Hematopoietic multipotent progenitor cell treated with erythropoietin and hydrocortisone succinate and interleukin-3 and kit ligand, for 17 days (in vitro differentiated cells): ENCODE measurements at regions not wholly inside any gene's neighbourhood (a gene's known extent, or its start where the extent isn't known, plus 50 kb on each side); places are given as distances from the start of the nearest gene placed in this dataset.
"Not testable (repeated sequence)": the region's sequence is repeated elsewhere in the genome, so short reads cannot be mapped to it uniquely, and the experiment has no call there.

Experiments
- DNase-seq: peaks from one replicate; pipeline ENCODE4 v3.0.0-alpha.2; 2015; ENCODE audit warnings: low spot score

DNA sequence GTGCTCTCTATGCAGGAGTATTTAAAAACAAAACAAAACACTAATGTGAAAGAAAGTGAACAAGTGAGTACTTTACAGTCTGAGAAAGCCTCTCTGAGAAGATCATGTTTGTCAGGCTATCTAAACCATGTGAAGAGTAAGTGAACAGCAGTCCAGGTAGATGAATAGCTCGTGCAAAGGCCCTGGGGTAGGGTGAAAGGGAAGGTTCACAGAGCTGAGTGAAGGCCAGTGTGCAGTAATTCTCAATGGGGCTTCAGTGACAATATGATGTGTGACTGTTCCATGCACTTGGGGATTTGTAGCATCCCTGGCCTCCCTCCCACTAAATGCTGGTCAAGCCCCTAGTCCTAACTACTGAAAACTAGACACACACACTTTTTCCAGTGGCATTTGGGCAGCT is 488.9 kb upstream of the JARID2 start:
- no peak for DNase-seq

- no peak for DNase-seq
These were observed 488.5 kb upstream of the JARID2 start for GRCh38 chr6:14757418-14757817.

DNA sequence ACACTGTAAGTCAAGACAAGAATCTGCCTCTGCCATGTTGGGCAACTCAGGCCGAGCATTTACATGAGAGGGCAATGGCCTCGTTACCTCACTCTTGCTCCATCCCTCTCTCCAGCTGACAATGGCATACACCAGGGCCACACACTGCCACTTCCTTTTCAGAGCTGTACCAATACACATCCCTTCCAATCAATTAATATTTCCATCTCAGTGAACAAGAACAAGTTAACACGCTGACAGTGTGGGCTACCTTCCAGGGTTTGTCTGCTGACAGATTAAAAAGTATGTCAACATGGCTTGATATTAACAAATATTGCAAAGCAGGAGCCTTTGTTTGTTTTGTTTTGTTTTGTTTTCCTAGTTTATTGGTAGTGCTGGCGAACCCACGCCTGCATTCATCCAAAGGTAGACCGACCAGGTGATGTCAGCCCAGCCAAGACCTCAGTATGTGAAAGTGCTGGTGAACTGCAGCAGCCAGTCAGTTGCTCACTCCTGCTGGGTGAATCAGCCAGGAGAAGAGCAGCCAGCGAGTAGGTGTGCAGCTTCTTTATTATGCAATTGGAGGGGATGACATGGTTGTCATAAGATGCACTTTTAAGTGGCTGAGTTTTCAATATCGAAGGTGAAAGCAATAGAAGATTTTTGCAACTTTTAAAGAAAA is 487.3 kb upstream of the JARID2 start:
- DNase-seq: no peak

DNA sequence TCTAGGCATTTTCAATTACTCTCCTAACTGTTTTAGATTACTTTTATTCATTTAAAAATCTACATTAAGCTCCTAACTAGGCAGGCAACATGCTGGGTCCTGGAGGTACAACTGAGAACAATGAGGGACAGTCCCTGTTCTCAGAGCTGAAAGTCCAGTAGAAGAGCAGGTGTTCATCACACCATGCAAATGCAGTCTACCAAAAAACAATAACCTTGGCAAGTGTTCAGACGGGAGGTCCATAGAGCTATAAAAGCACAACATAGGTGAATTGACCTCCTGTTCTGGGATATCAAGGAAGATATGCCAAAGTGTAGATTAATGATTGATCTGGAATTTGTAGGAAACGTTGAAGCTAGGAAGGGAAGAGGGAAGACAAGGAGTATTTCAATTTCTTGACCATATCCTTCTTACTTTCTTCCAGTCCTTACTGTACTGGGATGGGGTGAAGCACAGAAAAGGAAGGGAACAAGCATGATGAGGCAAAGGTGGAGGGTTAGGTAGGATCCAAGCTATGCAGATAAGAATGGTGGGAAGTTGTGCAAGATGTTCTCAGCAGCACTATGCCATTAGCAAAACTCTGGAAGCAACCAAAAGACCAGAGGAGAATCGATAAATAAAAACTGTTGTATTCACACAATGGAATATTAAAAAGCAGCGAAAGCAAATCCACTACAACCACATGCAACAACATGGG is 485.7 kb upstream of the JARID2 start:
- DNase-seq: no peak

DNA sequence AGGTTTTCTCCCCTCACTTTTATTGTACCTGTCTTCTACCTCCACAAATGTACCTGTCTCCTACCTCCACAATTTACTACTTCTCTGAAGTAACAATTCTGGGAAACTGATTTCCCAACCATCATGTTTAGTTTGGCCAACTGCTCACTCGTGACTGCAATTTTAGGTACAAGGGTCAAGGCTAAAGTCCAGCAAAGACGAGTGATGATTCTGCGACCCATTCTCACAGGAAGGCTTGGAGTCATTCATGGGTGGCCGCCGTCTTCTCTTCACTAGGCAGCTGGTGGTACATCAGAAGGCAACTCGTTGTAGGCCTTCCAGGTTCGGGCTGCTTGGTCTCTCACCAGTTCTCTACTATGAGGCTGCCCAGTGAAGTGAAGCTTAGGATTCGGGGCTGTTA is 483.8 kb upstream of the JARID2 start:
- no peak for DNase-seq

- DNase-seq: peak; percentile 64
These were observed 482.7 kb upstream of the JARID2 start for GRCh38 chr6:14763139-14763538.

DNA sequence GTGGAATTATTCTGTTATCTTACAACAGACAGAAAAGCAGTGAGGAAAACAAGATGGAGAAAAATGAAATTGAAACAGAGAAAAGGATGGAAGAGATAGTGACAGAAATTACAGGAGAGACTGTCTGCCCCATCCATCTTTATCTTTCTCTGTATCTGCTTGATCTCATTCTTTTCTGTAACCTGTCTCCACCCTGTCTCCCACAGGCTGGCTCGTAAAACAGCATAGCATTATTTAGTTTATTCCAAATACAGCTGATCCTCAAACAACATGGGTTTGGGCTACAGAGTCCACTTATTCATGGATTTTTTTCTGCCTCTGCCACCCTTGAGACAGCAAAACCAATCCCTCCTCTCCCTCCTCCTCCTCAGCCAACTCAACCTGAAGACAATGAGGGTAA is 482.3 kb upstream of the JARID2 start:
- DNase-seq: no peak

GRCh38 chr6:14765106-14765505 is 480.8 kb upstream of the JARID2 start:
- DNase-seq: peak; percentile 27

DNA sequence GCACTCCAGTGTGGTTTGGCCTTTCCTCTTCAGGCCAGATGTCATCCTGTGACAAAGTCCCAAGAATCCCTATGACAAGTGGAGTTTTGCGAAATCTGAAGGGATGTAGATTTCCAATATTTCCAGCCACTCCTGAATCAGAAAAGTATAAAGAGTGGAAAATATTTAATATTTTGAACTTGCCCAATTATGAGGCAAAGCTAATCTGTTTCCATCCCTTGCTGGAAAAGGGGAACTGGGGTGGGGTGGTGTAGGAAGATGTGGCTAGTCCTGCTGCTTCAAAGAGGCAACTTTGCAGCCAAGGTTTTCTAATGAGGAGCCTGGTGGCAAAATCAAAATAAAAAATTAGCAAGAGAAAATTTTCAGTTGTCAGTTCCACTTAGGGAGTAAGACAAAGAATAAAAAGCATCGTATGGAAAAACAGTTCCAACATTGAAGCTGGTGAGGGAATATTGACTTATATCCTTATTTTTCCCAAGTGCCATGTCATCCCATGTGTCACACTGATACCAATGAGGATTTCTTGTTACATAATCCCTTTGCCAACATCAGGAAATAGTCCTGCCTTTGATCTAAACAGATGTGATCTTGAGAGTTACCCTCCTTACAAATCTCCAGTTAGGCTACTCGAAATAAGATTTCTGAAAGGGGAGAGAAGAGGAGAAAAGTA is 480.0 kb upstream of the JARID2 start:
- no peak for DNase-seq

- DNase-seq: no peak
These were observed 479.4 kb upstream of the JARID2 start for GRCh38 chr6:14766391-14766994.

GRCh38 chr6:14767226-14767625 is 478.6 kb upstream of the JARID2 start:
- peak; percentile 55 for DNase-seq

- DNase-seq: no peak
These were observed 475.8 kb upstream of the JARID2 start for GRCh38 chr6:14770040-14770439.

DNA sequence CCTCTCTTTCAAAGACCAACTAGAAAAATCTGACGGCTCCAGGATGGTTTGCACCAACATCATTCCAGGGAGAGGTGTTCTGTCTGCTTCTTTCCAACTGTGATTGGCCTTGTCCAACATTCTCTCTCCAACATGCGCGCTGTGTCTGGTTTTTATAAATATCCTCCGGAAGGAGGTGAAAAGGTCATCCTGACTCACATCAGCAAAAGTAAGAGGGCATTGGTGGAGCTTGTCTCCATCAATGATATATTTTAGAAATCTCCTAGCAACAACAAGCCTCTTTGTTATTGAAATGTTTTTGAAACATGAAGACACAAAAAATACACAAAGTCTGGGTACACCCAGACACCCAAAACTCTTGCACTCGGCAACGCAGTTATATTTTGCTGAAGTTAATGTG is 475.3 kb upstream of the JARID2 start:
- no peak for DNase-seq

DNA sequence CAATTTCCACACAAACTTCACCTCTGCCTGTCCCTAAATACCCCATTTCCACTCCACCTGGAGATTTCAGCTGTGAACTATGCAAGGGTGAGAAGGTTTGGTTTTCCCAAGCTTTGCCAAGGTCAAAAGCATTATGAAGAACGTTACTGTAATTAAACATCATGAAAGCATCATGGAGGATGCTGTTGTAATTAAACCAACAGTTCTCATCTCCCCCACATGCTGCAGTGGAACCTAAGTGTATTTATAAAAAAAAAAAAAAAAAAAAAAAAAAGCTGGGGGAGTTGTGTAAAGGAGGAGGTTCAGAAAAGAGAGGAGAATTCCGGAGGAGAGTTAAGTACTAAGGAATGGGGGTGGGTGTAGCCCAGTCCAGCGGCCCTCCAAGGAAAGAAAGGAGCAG is 474.9 kb upstream of the JARID2 start:
- no peak for DNase-seq

DNA sequence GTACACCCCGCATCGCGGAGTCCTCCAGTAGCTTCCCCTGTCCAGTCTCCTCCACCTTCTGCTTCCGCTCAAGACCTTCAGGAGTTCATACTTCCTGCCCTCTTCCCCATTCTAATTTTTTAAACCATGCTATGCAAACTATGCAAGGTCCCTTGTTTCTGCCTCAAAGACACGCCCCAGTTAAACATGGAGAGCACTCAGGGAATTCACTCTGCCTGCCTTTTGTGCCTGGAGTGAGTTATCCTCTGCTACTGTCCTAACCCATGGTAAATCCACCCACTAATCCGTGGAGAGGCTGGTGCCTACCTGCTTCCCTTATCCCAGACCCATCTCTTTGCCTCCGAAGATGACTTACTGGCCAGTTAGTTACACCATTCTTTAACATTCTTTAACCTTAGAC is 473.7 kb upstream of the JARID2 start:
- no peak for DNase-seq

- DNase-seq: peak; percentile 75
These were observed 470.3 kb upstream of the JARID2 start for GRCh38 chr6:14775528-14775927.

DNA sequence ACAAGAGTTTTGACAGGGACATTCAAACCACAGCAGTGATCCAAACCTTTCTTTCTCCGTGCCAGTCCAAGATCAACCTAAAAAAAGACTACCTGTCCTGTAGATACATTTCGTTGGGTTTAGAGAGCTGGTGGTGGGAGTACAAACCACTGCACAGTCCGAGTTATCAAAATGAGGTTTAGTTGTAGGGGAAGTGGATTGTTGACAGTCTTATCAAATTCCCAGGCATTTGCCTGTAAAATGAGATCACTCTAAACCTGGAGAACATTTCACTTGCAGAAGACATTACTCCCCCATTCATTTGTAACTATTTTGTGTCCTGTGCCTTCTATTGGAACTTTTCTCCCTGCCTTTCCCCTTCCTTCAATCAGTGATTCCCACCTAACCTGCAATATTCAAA is 469.6 kb upstream of the JARID2 start:
- peak; percentile 57 for DNase-seq

DNA sequence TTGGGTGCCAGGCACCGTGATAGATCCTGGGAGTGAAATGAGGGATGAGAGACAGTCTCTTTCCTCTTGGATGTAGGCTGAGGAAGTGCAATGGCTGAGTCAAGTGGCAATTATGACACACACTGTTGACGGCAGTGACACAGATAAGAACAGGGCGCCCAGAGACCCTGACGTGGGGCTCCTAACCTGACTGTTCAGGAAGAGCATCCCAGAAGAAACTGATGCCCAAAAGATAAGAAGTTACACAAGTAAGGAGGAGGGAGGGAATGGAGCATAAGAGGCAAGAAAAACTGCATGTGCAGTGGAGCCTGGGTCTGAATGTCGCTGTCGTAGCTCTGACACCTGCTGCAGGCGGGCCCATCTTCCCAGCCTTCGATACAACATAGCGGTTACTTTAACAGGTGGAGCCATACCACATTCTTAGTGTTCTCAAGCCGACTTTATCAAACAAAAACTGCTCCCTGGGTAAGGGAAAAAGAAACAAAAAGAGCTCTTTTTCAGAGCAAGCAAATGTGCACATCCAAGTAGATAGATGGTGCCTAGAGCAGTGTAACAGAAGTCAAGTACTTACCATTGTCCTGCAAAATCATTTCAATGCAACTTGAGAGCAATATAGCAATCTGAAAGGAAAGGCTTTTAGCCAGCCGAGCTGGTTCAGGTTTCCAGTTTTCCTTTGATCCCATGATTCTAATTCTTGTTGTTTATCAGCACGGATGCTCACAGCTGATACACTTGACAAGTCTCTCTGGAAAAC is 463.9 kb upstream of the JARID2 start:
- no peak for DNase-seq

DNA sequence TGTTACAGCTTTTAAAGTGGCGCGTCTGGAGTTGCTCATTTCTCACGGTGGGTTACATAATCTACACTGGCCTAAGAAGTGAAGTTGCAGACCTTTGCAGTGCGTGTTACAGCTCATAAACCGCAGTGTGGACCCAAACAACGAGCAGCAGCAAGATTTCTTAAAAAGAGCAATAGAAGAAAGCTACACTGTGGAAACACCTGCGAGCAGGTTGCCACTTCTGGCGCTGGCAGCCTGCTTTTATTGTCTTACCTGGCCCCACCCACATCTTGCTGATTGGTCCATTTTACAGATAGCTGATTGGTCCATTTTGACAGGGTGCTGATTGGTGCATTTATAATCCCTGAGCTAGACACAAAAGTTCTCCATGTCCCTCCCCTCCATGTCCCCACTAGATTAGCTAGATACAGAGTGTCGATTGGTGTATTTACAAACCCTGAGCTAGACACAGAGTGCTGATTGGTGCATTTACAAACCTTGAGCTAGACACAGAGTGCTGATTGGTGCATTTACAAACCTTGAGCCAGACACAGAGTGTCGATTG is 462.9 kb upstream of the JARID2 start:
- DNase-seq: not testable (repeated sequence)

DNA sequence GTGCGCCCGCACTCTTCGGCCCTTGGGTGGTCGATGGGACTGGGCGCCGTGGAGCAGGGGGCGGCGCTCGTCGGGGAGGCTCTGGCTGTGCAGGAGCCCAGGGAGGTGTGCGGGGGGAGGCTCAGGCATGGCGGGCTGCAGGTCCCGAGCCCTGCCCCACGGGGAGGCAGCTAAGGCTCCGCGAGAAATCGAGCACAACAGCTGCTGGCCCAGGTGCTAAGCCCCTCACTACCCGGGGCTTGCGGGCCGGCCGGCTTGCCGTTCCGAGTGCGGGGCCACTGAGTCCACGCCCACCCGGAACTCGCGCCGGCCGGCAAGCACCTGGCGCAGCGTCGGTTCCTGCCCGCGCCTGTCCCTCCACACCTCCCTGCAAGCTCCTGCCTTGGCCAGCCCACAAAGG is 462.3 kb upstream of the JARID2 start:
- no peak for DNase-seq

DNA sequence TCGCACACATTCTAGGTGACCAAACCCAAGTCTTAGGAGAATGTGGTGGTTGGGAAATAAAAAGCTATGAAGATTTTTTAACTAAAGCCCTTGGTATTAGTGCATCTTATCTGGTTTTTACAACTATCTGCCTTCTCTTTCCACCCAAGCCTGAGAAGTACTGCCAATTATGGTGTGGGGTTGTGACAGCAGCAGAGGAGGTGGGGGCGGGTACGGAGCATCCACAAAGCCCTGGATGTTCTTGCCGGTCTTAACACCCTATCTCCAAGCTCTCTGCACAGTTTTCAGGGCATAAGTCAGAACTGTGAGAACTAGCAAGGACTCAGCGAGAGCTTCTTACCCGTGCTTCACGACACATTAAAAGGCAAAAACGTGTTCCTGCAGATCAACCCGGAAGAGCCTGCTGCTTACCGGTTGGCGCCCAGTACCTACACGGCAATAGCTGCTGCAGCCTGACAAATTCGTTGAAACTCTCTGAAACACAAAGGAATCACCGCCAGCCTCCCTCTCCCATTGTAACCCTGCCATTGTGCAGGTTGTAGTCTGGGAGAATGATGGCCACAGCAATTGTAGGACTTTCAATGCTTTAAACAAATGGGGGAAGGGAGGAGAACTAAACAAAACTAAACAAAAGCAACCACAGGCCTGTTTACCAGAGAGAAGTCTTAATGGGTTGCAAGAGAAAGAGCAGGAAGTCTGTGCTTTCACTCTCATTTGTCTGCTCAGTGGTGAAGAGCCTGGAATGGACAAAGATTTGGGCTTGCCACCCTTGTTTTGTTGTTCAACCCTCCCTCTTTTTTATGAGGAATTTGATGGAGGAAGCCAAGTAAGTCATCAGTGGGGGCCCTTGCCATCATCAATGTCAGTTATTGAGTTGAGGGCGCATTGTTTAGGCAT is 461.0 kb upstream of the JARID2 start:
- DNase-seq: no peak
